ENCODE measurements at regions not wholly inside any gene's neighbourhood (a gene's known extent, or its start where the extent isn't known, plus 50 kb on each side); places are given as distances from the start of the nearest gene placed in this dataset.
"Not testable (repeated sequence)": the region's sequence is repeated elsewhere in the genome, so short reads cannot be mapped to it uniquely, and the experiment has no call there.

- intact Hi-C loops (cut with DNase I): no loop called here
- DNase-seq (ENCODE audit: low spot score): no peak
Measured at GRCh38 chr12:33514893-33515292, 75.3 kb upstream of the SYT10 start.

GRCh38 chr12:33519566-33519965 lies 79.9 kb upstream of the SYT10 start:
- no peak for DNase-seq (ENCODE audit: low spot score)
- intact Hi-C loops (cut with DNase I): no loop called here

- DNase-seq (ENCODE audit: low spot score); intact Hi-C loops (cut with DNase I): not testable (repeated sequence)
Measured at GRCh38 chr12:33520505-33521302, 81.1 kb upstream of the SYT10 start.

- intact Hi-C loops (cut with DNase I): no loop called here
- DNase-seq (ENCODE audit: low spot score): no peak
Measured at GRCh38 chr12:33529031-33529430, 89.4 kb upstream of the SYT10 start.

- DNase-seq (ENCODE audit: low spot score): no peak
- intact Hi-C loops (cut with DNase I): no loop called here
Measured at GRCh38 chr12:33529810-33530209, 90.2 kb upstream of the SYT10 start.

GRCh38 chr12:33531261-33531660 lies 91.6 kb upstream of the SYT10 start:
- intact Hi-C loops (cut with DNase I): no loop called here
- DNase-seq (ENCODE audit: low spot score): no peak

- intact Hi-C loops (cut with DNase I): no loop called here
- DNase-seq (ENCODE audit: low spot score): no peak
Measured at GRCh38 chr12:33533527-33533926, 93.9 kb upstream of the SYT10 start.

GRCh38 chr12:33536431-33536830 lies 96.8 kb upstream of the SYT10 start:
- DNase-seq (ENCODE audit: low spot score): no peak
- intact Hi-C loops (cut with DNase I): no loop called here

GRCh38 chr12:33546004-33546403 lies 106.4 kb upstream of the SYT10 start:
- intact Hi-C loops (cut with DNase I): no loop called here
- no peak for DNase-seq (ENCODE audit: low spot score)

- no peak for DNase-seq (ENCODE audit: low spot score)
- intact Hi-C loops (cut with DNase I): no loop called here
Measured at GRCh38 chr12:33547084-33547483, 107.5 kb upstream of the SYT10 start.

- intact Hi-C loops (cut with DNase I); DNase-seq (ENCODE audit: low spot score): not testable (repeated sequence)
Measured at GRCh38 chr12:33550214-33550613, 110.6 kb upstream of the SYT10 start.

GRCh38 chr12:33551006-33551405 lies 111.4 kb upstream of the SYT10 start:
- intact Hi-C loops (cut with DNase I): no loop called here
- DNase-seq (ENCODE audit: low spot score): no peak

GRCh38 chr12:33555128-33555527 lies 115.5 kb upstream of the SYT10 start:
- intact Hi-C loops (cut with DNase I): no loop called here

GRCh38 chr12:33560653-33561208 lies 121.1 kb upstream of the SYT10 start:
- intact Hi-C loops (cut with DNase I): no loop called here
- DNase-seq (ENCODE audit: low spot score): no peak

More at GRCh38 chr12:33555128-33555527, 115.5 kb upstream of the SYT10 start:
- no peak for DNase-seq (ENCODE audit: low spot score)

- DNase-seq (ENCODE audit: low spot score): no peak
- intact Hi-C loops (cut with DNase I): no loop called here
Measured at GRCh38 chr12:33562401-33562800, 122.8 kb upstream of the SYT10 start.

- DNase-seq (ENCODE audit: low spot score): no peak
- intact Hi-C loops (cut with DNase I): no loop called here
Measured at GRCh38 chr12:33566403-33566802, 126.8 kb upstream of the SYT10 start.

- intact Hi-C loops (cut with DNase I): no loop called here
- no peak for DNase-seq (ENCODE audit: low spot score)
Measured at GRCh38 chr12:33575346-33575745, 135.7 kb upstream of the SYT10 start.

GRCh38 chr12:33581613-33582122 lies 142.0 kb upstream of the SYT10 start:
- DNase-seq (ENCODE audit: low spot score): no peak
- intact Hi-C loops (cut with DNase I): no loop called here

GRCh38 chr12:33586576-33586975 lies 147.0 kb upstream of the SYT10 start:
- DNase-seq (ENCODE audit: low spot score): no peak
- intact Hi-C loops (cut with DNase I): no loop called here

- intact Hi-C loops (cut with DNase I): no loop called here
- DNase-seq (ENCODE audit: low spot score): no peak
Measured at GRCh38 chr12:33587354-33587753, 147.7 kb upstream of the SYT10 start.

All from posterior vena cava (tissue), 2 donors.